SU-DHL-6 (cell line): ENCODE measurements at regions not wholly inside any gene's neighbourhood (a gene's known extent, or its start where the extent isn't known, plus 50 kb on each side); places are given as distances from the start of the nearest gene placed in this dataset.
"Not testable (repeated sequence)": the region's sequence is repeated elsewhere in the genome, so short reads cannot be mapped to it uniquely, and the experiment has no call there.

Experiments used
- H2AFZ ChIP-seq: fragments of 200-600 bp; sonication (generic); 2 replicates; pipeline ENCODE4 v1.6.1; 2014; ENCODE audit warnings: low read depth, mild to moderate bottlenecking, moderate library complexity, mixed read lengths, antibody characterized with exemption, low read length; ENCODE audit not compliant: severe bottlenecking
- H3F3A ChIP-seq: fragments of 200-600 bp; shearing (Covaris generic); 2 replicates; pipeline ENCODE4 v1.6.0; 2016; ENCODE audit warnings: antibody characterized with exemption, mild to moderate bottlenecking; ENCODE audit not compliant: insufficient read depth
- H3K27ac ChIP-seq: fragments of 200-600 bp; sonication (generic); 2 replicates; pipeline ENCODE4 v1.5.1; 2016; ENCODE audit warnings: low read depth, mild to moderate bottlenecking, low read length, moderate library complexity, mixed read lengths
- H3K27me3 ChIP-seq: fragments of 200-600 bp; sonication (generic), shearing (Covaris generic); 2 replicates; pipeline ENCODE4 v1.6.0; 2014; ENCODE audit warnings: mild to moderate bottlenecking, low read length
- H3K36me3 ChIP-seq: fragments of 200-600 bp; sonication (generic); 2 replicates; pipeline ENCODE4 v1.6.1; 2014; ENCODE audit warnings: mild to moderate bottlenecking, low read length, mixed read lengths
- H3K4me2 ChIP-seq: fragments of 300-600, 200-600 bp; shearing (Covaris generic), sonication (generic); 2 replicates; pipeline ENCODE4 v1.6.0; 2014; ENCODE audit warnings: low read length, low read depth, mild to moderate bottlenecking; ENCODE audit not compliant: poor library complexity, severe bottlenecking
- H3K4me3 ChIP-seq: fragments of 200-600 bp; sonication (generic); 2 replicates; pipeline ENCODE4 v1.5.1; 2014; ENCODE audit warnings: antibody characterized with exemption, low read length, mild to moderate bottlenecking, mixed read lengths; ENCODE audit not compliant: insufficient read depth, poor library complexity, severe bottlenecking
- H3K79me2 ChIP-seq: fragments of 200-600 bp; sonication (generic); 2 replicates; pipeline ENCODE4 v1.6.1; 2014; ENCODE audit warnings: mild to moderate bottlenecking, low read length, moderate library complexity; ENCODE audit not compliant: insufficient read depth
- H3K9ac ChIP-seq: fragments of 200-600 bp; sonication (generic); 2 replicates; pipeline ENCODE4 v1.7.0; 2014; ENCODE audit warnings: mild to moderate bottlenecking, low read length
- H3K9me2 ChIP-seq: fragments of 200-600 bp; sonication (generic); replicated peaks from 2 replicates; pipeline ENCODE4 v1.6.1; 2014; ENCODE audit warnings: low read length; ENCODE audit not compliant: insufficient read depth
- H3K9me3 ChIP-seq: fragments of 200-600 bp; sonication (generic); 2 replicates; pipeline ENCODE4 v1.6.1; 2014; ENCODE audit warnings: low read length, mixed read lengths; ENCODE audit not compliant: insufficient read depth
- H4K20me1 ChIP-seq: fragments of 200-600 bp; sonication (generic); 2 replicates; pipeline ENCODE4 v1.6.1; 2014; ENCODE audit warnings: low read depth, mild to moderate bottlenecking, antibody characterized with exemption, low read length, moderate library complexity, mixed read lengths
- CTCF ChIP-seq: fragments of 200-600 bp; sonication (generic); IDR thresholded peaks from one replicate; pipeline ENCODE4 v1.5.1; 2017; ENCODE audit warnings: antibody characterized with exemption, mild to moderate bottlenecking, low read length, moderate library complexity; ENCODE audit not compliant: insufficient read depth, poor library complexity, severe bottlenecking
- EZH2phosphoT487 ChIP-seq: fragments of 200-600 bp; sonication (generic), shearing (Covaris generic); conservative IDR thresholded peaks from 2 replicates; pipeline ENCODE4 v1.6.1; 2018; ENCODE audit warnings: mild to moderate bottlenecking, antibody characterized with exemption, low read length, moderate library complexity, mixed read lengths

GRCh38 chr22:22789233-22789921 lies 98.2 kb upstream of the IGLL5 start:
- no peaks in the 10 kb centered on the region for H3K9me3 ChIP-seq
- H3K79me2 ChIP-seq: no peaks in the 10 kb centered on the region
- H3K9me2 ChIP-seq: no peaks in the 10 kb centered on the region
- no peak overlapping the region for H2AFZ ChIP-seq
- no peak overlapping the region for H3K9ac ChIP-seq
- no peaks in the 10 kb centered on the region for H3K36me3 ChIP-seq
- no peaks in the 10 kb centered on the region for H3K27me3 ChIP-seq
- H3F3A ChIP-seq: no peaks in the 10 kb centered on the region
- TF ChIP-seq CTCF (no peak), EZH2phosphoT487 (no peak)
- H3K4me3 ChIP-seq: no peak overlapping the region
- no peaks in the 10 kb centered on the region for H4K20me1 ChIP-seq
- H3K4me2 ChIP-seq: no peak overlapping the region
- H3K27ac ChIP-seq: no peak overlapping the region

GRCh38 chr22:22789922-22790845 lies 97.4 kb upstream of the IGLL5 start:
- Histone ChIP-seq H3K36me3 (no peaks in the 10 kb centered on the region), H2AFZ (no peak overlapping the region), H3K4me3 (no peak overlapping the region), H3K27me3 (no peaks in the 10 kb centered on the region), H3K9me2 (no peaks in the 10 kb centered on the region), H3F3A (no peaks in the 10 kb centered on the region), H3K79me2 (no peaks in the 10 kb centered on the region), H3K4me2 (no peak overlapping the region), H3K27ac (no peak overlapping the region), H4K20me1 (no peaks in the 10 kb centered on the region), H3K9me3 (no peaks in the 10 kb centered on the region), H3K9ac (no peak overlapping the region)
- no peak for TF ChIP-seq CTCF
- TF ChIP-seq EZH2phosphoT487: no peak

DNA sequence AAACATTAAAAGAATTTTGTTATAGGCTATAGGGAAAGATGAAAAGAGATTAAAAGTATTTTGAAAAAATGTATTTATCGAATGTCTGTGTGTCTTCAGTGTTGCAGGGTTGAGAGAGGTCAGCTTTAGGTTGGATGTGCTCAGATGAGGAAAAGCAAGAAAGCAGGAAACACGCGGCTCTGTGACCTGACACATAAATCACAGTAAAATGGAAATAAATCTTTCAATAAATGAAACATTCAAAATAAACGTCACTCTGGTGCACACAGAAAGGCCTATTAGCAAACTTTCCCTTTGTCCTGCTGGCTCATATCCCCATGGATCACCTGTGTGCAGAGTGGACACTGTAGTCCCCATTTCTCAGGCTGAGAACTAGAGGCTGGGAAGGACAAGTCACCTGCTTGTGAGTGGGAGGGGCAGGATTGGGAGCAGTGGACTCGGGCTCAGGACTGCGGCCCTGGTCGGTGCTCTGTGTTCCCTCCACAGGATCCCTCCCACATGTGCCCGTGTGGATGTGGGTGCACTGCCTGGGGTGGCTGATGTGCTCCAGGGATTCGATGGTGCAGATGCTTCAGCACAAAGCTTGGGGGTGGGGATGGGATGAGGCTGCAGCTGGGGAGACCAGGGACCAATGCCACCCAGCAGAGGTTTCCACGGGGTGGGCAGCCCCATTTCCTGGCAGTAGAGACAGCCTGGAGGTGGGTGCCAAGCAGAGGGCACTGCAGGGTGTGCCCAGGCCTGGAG lies 96.0 kb upstream of the IGLL5 start:
- H3K9ac ChIP-seq: no peak overlapping the region
- no peak overlapping the region for H3K4me2 ChIP-seq
- no peak for TF ChIP-seq CTCF
- TF ChIP-seq EZH2phosphoT487: no peak

DNA sequence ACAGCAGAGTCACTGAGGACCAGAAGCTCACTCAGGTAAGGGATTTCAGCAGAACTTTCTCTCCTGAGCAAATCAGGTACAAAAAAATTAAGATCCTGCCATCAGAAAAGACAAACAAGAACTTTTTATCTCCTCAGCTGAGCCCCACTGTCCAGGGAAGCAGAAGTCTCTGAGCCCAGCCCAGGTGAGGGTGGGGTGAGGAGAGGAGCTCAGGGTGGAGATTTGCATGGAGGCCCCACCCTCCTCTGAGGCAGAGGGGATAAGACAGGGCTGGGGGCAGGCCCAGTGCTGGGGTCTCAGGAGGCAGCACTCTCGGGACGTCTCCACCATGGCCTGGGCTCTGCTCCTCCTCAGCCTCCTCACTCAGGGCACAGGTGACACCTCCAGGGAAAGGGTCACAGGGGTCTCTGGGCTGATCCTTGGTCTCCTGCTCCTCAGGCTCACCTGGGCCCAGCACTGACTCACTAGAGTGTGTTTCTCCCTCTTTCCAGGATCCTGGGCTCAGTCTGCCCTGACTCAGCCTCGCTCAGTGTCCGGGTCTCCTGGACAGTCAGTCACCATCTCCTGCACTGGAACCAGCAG lies 95.3 kb upstream of the IGLL5 start:
- H3K9me2 ChIP-seq, H3F3A ChIP-seq, H3K4me3 ChIP-seq, H3K4me2 ChIP-seq, H3K27me3 ChIP-seq, H3K9me3 ChIP-seq, H3K79me2 ChIP-seq, H4K20me1 ChIP-seq, H3K9ac ChIP-seq, H3K36me3 ChIP-seq, H2AFZ ChIP-seq, H3K27ac ChIP-seq: not testable (repeated sequence)

More for the DNA sequence above, 96.0 kb upstream of the IGLL5 start:
- H2AFZ ChIP-seq: no peak overlapping the region
- no peaks in the 10 kb centered on the region for H3K9me2 ChIP-seq
- no peaks in the 10 kb centered on the region for H3F3A ChIP-seq
- H3K4me3 ChIP-seq: no peak overlapping the region
- no peaks in the 10 kb centered on the region for H3K27me3 ChIP-seq
- no peaks in the 10 kb centered on the region for H3K36me3 ChIP-seq
- H3K9me3 ChIP-seq: no peaks in the 10 kb centered on the region
- H3K27ac ChIP-seq: no peak overlapping the region
- no peaks in the 10 kb centered on the region for H3K79me2 ChIP-seq
- no peaks in the 10 kb centered on the region for H4K20me1 ChIP-seq

DNA sequence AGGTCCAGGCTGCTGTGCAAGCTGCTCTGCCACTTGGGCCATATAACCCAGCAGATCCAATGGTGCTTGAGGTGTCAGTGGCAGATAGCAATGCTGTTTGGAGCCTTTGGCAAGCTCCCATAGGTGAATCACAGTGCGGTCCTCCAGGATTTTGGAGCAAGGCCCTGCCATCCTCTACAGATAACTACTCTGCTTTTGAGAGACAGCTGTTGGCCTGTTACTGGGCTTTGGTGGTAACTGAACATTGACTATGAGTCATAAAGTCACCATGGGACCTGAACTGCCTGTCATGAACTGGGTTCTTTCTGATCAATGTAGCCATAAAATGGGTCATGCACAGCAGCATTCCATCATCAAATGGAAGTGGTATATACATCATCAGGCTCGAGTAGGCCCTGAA lies 92.0 kb upstream of the IGLL5 start:
- not testable (repeated sequence) for H3K4me3 ChIP-seq, H3K79me2 ChIP-seq, H3K9ac ChIP-seq, H3K4me2 ChIP-seq, H3K27me3 ChIP-seq, H3F3A ChIP-seq, H2AFZ ChIP-seq, H3K9me3 ChIP-seq, H3K9me2 ChIP-seq, H3K27ac ChIP-seq, H4K20me1 ChIP-seq, H3K36me3 ChIP-seq
